ENCODE measurements at regions not wholly inside any gene's neighbourhood (a gene's known extent, or its start where the extent isn't known, plus 50 kb on each side); places are given as distances from the start of the nearest gene placed in this dataset.
A peak's percentile ranks its signal among the peaks of the same experiment; 100 is the strongest.
"Not testable (repeated sequence)": the region's sequence is repeated elsewhere in the genome, so short reads cannot be mapped to it uniquely, and the experiment has no call there.

DNA sequence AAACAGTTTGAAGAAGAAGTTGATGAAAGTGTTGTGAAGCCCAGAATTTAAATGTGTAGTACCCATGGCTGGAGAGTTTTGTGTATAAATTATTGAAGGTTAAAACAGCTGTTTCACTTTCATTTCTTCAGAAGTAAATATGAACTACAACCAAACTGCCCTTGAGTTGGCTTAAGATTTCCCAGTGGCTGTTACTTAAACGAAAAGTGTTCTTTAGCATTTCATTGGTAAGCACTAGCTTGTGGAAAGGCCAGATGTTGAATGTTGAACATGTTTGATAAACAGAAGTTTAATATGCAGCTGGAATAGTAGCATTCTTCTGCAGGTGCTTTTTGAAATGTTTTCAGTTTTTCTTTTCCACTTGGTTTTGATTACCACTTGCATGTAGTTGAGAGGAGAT, 83.2 kb upstream of the TNRC6B start:
- DNase-seq, result no peak

DNA sequence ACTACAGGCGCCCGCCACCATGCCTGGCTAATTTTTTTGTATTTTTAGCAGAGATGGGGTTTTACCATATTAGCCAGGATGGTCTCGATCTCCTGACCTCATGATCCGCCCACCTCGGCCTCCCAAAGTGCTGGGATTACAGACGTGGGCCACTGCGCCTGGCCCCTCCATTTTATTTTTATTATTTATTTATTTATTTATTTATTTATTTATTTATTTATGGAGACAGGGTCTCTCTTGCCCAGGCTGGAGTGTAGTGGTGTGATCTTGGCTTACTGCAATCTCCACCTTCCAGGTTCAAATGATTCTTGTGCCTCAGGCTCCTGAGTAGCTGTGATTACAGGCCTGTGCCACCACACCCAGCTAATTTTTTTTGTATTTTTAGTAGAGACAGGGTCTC, 77.8 kb upstream of the TNRC6B start:
- not testable (repeated sequence) for DNase-seq

DNA sequence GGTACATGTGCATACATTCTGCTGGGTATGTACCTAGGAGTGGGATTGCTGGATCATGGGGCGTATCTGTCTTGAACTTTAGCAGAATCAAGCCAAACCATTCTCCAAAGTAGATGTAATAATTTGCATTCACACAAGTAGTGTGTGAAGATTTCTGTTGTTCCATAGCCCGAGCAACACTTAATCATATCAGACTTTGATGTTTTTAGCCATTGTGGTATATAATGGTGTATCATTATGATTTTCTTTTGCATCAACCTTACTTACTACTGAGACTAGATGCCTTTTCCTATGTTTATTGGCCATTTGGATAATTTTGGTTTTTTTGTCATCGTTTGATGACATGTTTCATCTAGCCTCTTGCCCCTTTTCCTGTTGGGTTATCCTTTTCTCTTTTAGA, 72.0 kb upstream of the TNRC6B start:
- DNase-seq, result no peak

DNA sequence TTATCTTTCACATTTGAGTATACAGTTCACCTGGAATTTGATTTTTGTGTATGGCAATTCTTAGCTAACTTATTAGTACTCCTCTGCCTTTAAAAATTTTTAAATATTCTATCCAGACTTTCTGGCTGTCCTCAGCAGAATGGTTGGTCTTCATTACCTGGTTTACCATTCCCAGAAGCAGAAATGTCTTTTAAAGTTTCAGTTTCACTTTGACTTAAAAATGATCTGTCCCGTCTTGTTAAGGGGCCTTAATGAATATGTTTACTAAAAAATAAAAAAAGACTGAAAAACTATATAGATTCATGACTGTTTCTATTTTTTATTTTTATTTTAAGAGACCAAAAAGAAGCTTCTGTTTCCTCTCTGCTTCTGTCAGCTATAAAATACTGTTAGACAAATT, 70.5 kb upstream of the TNRC6B start:
- DNase-seq, result no peak

DNA sequence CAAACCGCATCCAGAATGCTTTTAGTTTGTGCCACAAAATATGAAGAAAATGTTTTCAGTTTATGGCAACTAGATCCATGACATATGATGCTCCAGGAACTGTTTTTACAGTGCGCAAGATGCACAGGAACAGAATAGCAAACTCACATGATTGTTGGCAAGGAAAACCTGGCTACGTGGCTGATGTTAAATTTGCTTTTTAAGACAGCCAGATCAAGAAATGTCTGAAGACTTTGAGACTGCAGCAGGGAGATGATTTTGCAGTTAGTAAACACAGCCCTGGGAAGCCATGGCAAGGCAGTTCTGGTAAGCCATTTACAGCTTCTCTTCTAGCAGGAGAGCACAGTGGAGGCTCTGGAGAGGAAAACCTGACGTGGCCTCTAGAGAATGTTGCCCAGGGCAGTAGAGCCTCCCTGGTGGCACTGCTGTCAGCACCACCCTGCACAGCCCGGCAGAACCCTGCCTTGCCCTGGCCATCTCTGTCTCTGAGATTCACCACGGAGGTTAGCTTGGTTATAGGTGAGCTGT, 69.8 kb upstream of the TNRC6B start:
- DNase-seq, result no peak

DNA sequence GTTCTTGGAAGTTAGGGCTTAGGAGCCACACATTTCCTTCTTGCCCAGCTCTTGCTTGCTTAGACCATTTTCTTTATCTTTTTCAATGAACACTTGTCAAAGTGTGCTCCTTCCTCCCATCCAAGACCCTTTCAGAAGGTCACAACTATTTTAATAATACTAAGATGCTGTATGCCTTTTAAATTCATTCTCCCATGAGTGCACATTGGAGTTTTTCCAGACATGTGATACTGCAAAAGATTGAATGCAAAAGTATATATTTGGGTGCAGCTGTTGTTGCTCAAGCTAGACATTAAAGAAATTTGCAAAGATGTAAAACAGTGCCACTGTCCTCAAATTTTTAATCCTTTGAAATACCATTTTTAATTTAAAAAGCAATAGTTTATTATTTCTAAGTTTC, 69.3 kb upstream of the TNRC6B start:
- no peak for DNase-seq

DNA sequence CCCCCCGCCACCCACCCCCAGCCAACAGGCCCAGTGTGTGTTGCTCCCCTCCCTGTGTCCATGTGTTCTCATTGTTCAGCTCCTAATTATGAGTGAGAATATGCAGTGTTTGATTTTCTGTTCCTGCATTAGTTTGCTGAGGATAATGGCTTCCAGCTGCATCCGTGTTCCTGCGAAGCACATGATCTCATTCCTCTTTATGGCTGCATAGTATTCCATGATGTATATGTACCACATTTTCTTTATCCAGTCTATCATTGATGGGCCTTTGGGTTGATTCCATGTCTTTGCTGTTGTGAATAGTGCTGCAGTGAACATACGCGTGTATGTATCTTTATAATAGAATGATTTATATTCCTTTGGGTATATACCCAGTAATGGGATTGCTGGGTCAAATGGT, 68.8 kb upstream of the TNRC6B start:
- not testable (repeated sequence) for DNase-seq

DNA sequence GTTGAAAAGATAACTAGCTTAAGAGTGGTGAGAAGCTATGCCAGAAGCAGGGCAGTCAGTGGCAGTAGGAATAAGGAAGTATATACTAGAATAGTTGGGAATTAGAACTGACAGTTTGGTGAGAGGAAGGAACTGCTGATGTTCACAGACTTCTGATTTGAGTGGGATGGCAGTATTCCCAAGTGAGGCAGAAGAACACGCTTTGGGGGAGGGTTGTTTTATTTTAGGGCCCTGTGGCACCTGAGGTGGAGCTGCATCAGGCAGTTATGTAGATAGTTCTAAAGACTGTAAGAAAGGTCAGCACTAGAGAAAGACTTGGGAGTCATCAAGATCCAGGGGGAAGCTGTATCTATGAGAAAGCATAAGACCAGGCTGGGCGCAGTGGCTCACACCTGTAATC, 66.3 kb upstream of the TNRC6B start:
- peak in 5 of 56 donors; percentile 1 to 12 (median 8) for DNase-seq

DNA sequence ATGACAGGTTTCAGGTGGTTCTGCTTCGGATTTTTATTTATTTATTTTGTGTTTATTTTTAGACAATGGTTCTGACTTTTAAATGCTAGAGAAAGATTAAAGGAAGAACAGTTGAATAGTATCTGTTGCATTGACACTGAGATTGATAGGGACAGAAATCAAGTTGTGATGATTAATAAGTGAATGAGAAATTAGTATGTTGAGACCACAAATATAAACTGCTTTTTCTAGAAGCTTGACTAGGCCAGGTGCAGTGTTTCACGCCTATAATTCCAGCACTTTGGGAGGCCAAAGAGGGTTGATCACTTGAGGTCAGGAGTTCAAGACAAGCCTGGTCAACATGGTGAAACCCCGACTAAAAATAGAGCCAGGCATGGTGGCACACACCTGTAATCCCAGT, 65.1 kb upstream of the TNRC6B start:
- DNase-seq, result no peak

DNA sequence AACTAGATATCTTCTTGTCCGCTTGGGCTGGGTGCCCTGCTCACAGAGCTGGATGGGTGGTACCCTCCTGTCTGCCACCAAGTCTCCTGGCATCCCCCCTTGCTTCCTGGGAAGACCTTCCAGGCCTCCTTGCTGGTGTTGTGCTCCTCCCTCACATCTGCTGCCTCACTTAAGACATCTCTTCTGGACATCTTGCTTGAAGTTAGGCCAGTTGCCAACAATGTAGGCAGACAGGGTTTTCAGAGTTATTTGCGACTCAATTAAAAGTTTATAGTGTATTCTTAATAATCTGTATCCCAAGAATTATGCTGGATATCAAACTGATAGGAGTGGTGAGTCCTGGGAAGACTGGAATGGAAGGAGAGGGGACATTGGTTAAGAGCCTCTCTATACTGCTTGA, 64.0 kb upstream of the TNRC6B start:
- DNase-seq, result no peak

DNA sequence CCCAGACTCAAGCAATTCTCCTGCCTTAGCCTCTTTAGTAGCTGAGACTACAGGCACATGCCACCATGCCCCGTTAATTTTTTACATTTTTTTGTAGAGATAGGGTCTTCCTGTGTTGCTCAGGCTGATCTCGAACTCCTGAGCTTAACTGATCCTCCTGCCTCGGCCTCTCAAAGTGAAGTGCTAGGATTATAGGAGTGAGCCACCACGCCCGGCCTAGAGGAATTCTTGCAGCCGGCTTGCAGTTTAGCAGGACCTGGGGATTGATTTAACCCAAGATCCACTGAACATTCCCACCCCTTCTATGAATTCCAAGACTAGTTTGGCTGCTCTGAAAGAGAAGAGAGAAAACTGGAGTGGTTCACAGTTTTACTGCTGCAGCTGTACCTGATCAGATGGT, 63.3 kb upstream of the TNRC6B start:
- no peak for DNase-seq

DNA sequence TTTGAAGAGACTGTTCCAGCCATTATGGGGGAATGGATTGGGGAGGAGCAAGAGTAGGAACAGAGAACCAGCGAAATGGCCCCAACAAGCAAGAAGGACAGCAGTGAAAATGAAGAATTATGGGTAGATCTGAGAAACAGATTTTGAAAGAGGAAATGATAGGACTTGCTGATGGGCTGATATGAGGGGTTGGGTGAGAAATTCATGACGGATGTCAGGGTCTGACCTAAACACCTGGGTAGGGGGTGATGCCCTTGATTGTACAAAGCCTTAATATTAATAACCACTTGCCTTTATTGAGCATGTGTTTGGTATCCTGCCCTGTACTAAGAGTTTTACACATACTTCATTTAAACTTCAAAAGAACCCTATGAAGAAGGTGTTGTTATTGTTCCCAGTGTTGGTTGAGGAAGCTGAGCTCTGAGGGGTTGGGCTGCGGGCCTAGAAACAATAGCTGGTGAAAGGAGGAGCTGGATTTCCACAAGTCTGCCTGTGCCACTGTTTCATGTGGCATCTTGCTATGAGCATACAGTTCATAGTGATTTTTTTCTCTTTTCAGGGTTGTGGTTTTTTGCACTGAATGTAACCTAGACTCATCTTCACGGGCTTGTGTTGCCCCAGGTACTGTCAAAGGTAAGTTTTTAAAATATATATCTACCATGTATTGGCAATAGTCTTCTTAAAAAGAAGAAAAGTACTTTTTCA, 61.1 kb upstream of the TNRC6B start:
- DNase-seq, result no peak

DNA sequence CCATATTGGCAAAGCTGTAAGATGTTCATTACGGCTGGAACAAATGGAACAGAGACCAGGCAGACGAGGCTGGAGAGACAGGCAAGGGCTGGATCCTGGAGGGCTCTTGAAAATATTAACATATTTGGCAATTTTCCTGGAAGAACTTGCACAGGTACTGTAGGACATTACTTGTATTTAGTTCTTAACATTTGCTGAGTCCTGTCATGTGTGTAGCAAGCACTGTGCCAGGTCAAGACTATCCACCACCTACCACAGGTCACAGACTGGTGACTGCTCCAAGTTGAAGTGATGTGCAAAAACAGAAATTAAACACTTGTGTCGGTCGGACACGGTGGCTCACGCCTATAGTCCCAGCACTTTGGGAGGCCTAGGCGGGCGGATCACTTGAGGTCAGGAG, 58.7 kb upstream of the TNRC6B start:
- no peak for DNase-seq

DNA sequence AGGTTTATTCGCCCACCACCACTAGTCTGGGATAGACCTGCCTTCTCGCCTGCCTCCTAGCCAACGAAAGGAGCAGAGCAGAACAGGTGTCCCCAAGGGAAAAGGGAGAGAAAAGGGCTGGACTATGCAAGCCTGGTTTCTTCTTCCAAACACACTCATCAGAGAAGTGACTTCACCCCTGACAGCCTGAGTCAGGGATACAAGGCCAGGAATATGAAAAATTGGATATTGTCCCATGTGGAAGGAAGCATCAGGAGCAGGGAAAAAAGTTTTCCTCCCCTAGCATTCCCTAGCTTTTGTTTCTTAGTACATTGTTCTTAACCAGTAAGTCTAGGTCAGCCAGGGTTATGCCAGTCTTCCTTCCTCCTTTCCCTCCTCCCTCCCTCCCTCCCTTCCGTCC, 56.9 kb upstream of the TNRC6B start:
- no peak for DNase-seq

DNA sequence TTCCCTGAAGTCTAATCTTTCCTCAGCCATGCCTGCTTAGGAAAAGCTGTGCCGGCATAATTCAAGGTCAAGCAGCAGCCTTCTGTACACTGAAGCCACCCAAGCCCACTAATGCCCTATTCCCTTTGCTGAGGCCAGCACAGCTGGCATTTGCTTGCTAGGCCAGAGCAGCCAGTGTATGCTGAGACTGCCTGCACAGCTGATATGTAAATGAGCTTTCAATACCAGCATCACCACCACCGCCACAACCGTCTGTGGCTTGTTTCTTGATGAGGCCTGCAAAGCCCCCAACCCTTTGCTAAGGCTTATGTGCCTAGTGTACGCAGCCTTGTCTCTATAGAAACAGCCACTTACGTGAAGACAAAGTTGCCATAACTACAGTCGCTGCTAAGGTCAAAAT, 56.3 kb upstream of the TNRC6B start:
- peak in 17 of 56 donors; percentile 2 to 33 (median 8) for DNase-seq

DNA sequence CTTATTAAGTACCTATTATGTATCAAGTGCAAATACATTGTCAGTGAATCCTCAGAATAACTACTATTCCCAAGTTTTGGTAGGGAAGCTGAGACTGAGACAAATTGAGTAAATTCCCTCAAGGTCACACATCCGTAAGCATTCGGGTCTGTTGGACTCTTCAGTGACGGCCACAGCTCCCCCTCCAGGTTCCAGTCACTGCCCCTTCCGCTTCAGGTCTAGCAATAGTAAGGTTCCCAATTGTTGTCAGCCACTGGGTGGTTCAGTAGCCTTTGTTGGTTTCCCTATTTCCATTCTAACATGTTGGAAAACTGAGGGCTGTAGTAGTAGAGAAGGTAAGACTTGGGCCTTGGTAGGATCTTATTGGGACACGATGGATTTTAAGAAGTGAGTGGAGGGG, 54.9 kb upstream of the TNRC6B start:
- no peak for DNase-seq

DNA sequence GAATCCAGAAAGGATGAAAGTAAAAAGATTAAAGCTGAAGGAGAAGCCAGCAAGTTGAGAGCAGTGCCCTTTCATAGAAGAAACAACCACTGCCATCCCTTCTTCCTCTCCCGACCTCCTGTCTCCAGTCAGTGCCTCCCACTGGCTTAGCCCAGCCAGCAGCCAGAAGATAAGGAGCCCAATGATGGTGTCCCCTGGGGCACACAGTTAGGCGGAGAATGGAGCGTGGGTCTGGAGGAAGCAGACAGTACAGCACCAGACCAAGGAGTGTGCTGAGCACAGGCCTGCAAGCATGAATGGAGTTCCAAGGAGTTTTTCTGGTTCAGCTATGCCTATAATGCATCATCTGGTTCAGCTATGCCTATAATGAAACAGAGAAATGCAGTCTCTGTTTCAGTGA, 54.3 kb upstream of the TNRC6B start:
- DNase-seq, result no peak
